ENCODE measurements at regions not wholly inside any gene's neighbourhood (a gene's known extent, or its start where the extent isn't known, plus 50 kb on each side); places are given as distances from the start of the nearest gene placed in this dataset.

DNA sequence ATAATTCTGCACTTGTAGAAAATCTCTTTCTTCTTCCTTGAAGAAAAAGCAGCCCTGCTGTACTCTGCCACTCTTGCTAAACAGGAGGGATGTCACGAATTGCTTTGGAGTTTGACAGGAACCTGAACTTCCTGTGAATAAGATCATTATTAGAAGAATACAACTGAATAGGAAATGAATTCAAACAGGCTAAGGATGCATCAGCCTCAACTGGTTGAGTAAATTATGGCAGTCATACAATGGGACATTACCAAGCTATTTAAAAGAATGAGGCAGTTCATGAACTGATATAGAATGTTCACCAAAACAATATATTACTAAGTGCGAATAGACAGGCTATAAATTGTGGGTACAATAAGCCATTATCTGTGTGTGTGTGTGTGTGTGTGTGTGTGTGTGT is 97.1 kb upstream of the DOCK1 start:
- TF ChIP-seq EZH2phosphoT487 (IDR thresholded peaks at IDR 0.05) (no peak), EZH2 (IDR thresholded peaks at IDR 0.05) (no peak), CTCF (IDR thresholded peaks at IDR 0.05) (no peak)
- H3K4me3 ChIP-seq, result no peak overlapping the region
- no peaks in the 10 kb centered on the region for H3F3A ChIP-seq (ENCODE audit: low read depth)
- Mint-ChIP-seq H3K27ac (no peak overlapping the region), H3K27me3 (ENCODE audit: insufficient read depth, low read depth) (peaks cover 2% of the 10 kb centered on the region), H3K4me1 (no peaks in the 10 kb centered on the region), H3K9me3 (no peaks in the 10 kb centered on the region), H3K4me3 (no peak overlapping the region), H3K36me3 (no peaks in the 10 kb centered on the region)
- no peaks in the 10 kb centered on the region for H3K27me3 ChIP-seq
- no peaks in the 10 kb centered on the region for H3K4me1 ChIP-seq
- no peaks in the 10 kb centered on the region for H3K9me3 ChIP-seq (ENCODE audit: low read depth)
- no peak overlapping the region for H3K27ac ChIP-seq
- no peaks in the 10 kb centered on the region for H4K20me1 ChIP-seq (ENCODE audit: low read depth)
- H3K9ac ChIP-seq, result no peak overlapping the region
- no peak for DNase-seq (ENCODE audit: low spot score)
- no peak overlapping the region for H2AFZ ChIP-seq (replicated peaks)
- H3K36me3 ChIP-seq, result no peaks in the 10 kb centered on the region
- H3K4me2 ChIP-seq, result no peak overlapping the region
- no peaks in the 10 kb centered on the region for H3K79me2 ChIP-seq (ENCODE audit: low read depth)

DNA sequence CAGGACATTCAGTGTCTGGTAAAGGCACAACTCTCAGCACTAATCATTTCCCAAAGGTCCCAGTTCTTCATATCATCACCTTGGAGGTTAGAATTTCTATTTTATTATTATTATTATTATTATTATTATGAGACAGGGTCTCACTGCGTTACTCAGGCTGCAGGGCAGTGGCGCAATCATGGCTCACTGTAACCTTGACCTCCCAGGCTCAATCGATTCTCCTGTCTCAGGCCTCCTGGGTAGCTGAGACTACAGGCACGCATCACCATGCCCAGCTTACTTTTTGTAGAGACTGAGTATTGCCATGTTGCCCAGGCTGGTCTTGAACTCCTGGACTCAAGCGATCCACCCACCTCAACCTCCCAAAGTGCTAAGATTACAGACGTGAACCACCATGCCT is 91.8 kb upstream of the DOCK1 start:
- Mint-ChIP-seq H3K4me3 (no peak overlapping the region), H3K4me1 (no peaks in the 10 kb centered on the region)
- H3K9ac ChIP-seq, result no peak overlapping the region

GRCh38 chr10:126833542-126833941 is 71.7 kb upstream of the DOCK1 start:
- H3K27me3 ChIP-seq, result no peaks in the 10 kb centered on the region
- H3K27ac ChIP-seq, result no peak overlapping the region
- H3F3A ChIP-seq (ENCODE audit: low read depth), result no peaks in the 10 kb centered on the region
- no peaks in the 10 kb centered on the region for H4K20me1 ChIP-seq (ENCODE audit: low read depth)
- no peak for DNase-seq (ENCODE audit: low spot score)
- no peaks in the 10 kb centered on the region for H3K79me2 ChIP-seq (ENCODE audit: low read depth)
- Mint-ChIP-seq H3K36me3 (no peaks in the 10 kb centered on the region), H3K27ac (no peak overlapping the region), H3K4me3 (no peak overlapping the region), H3K4me1 (no peaks in the 10 kb centered on the region), H3K27me3 (ENCODE audit: insufficient read depth, low read depth) (peaks cover 2% of the 10 kb centered on the region), H3K9me3 (no peaks in the 10 kb centered on the region)
- no peak overlapping the region for H3K9ac ChIP-seq
- no peak for TF ChIP-seq CTCF (IDR thresholded peaks at IDR 0.05)
- TF ChIP-seq EZH2 (IDR thresholded peaks at IDR 0.05), result no peak
- no peak for TF ChIP-seq EZH2phosphoT487 (IDR thresholded peaks at IDR 0.05)
- no peaks in the 10 kb centered on the region for H3K9me3 ChIP-seq (ENCODE audit: low read depth)
- no peaks in the 10 kb centered on the region for H3K4me1 ChIP-seq
- no peak overlapping the region for H3K4me2 ChIP-seq
- H3K4me3 ChIP-seq, result no peak overlapping the region
- no peaks in the 10 kb centered on the region for H3K36me3 ChIP-seq
- H2AFZ ChIP-seq (replicated peaks), result no peak overlapping the region

More for the DNA sequence above, 91.8 kb upstream of the DOCK1 start:
- TF ChIP-seq EZH2 (IDR thresholded peaks at IDR 0.05) (no peak), EZH2phosphoT487 (IDR thresholded peaks at IDR 0.05) (no peak)
- H2AFZ ChIP-seq (replicated peaks), result no peak overlapping the region
- no peaks in the 10 kb centered on the region for H4K20me1 ChIP-seq (ENCODE audit: low read depth)
- H3K27ac ChIP-seq, result no peak overlapping the region
- H3K36me3 Mint-ChIP-seq, result no peaks in the 10 kb centered on the region
- no peak overlapping the region for H3K4me3 ChIP-seq
- no peaks in the 10 kb centered on the region for H3K79me2 ChIP-seq (ENCODE audit: low read depth)
- no peak for DNase-seq (ENCODE audit: low spot score)
- no peaks in the 10 kb centered on the region for H3K27me3 Mint-ChIP-seq (ENCODE audit: insufficient read depth, low read depth)
- no peaks in the 10 kb centered on the region for H3K9me3 ChIP-seq (ENCODE audit: low read depth)
- H3K4me2 ChIP-seq, result no peak overlapping the region
- no peaks in the 10 kb centered on the region for H3K9me3 Mint-ChIP-seq
- H3K4me1 ChIP-seq, result peaks cover 4% of the 10 kb centered on the region
- H3K36me3 ChIP-seq, result no peaks in the 10 kb centered on the region
- no peak overlapping the region for H3K27ac Mint-ChIP-seq
- H3K27me3 ChIP-seq, result no peaks in the 10 kb centered on the region
- no peaks in the 10 kb centered on the region for H3F3A ChIP-seq (ENCODE audit: low read depth)

DNA sequence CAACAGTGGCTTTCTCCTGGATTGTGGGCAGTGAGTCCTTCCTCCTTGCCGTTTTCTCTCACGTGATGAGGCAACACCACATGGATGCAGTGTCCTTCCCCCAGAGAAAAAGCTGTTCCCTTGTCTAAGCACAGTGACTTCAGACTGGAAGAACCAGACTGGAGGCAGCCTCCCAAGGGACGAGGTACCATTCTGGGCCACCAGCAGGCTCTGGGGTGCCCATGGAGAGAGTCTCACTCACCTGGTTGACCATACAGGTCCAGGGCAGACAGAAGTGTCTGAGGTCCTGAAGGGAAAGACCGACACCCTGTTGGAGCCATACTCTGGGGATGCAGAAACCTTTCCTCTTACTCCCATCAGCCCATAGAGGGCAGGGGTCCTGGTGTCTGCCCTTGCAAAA is 69.2 kb upstream of the DOCK1 start:
- H3K79me2 ChIP-seq (ENCODE audit: low read depth), result no peaks in the 10 kb centered on the region
- H2AFZ ChIP-seq (replicated peaks), result no peak overlapping the region
- Mint-ChIP-seq H3K4me3 (no peak overlapping the region), H3K36me3 (no peaks in the 10 kb centered on the region), H3K4me1 (no peaks in the 10 kb centered on the region), H3K27ac (no peak overlapping the region), H3K27me3 (ENCODE audit: insufficient read depth, low read depth) (peaks cover 2% of the 10 kb centered on the region), H3K9me3 (no peaks in the 10 kb centered on the region)
- H3K9ac ChIP-seq, result no peak overlapping the region
- no peak overlapping the region for H3K4me3 ChIP-seq
- no peaks in the 10 kb centered on the region for H3F3A ChIP-seq (ENCODE audit: low read depth)
- H3K4me1 ChIP-seq, result no peaks in the 10 kb centered on the region
- TF ChIP-seq CTCF (IDR thresholded peaks at IDR 0.05) (no peak), EZH2phosphoT487 (IDR thresholded peaks at IDR 0.05) (no peak), EZH2 (IDR thresholded peaks at IDR 0.05) (no peak)
- no peak overlapping the region for H3K4me2 ChIP-seq
- no peaks in the 10 kb centered on the region for H3K27me3 ChIP-seq
- no peaks in the 10 kb centered on the region for H3K36me3 ChIP-seq
- H3K27ac ChIP-seq, result no peak overlapping the region
- no peaks in the 10 kb centered on the region for H4K20me1 ChIP-seq (ENCODE audit: low read depth)
- H3K9me3 ChIP-seq (ENCODE audit: low read depth), result no peaks in the 10 kb centered on the region
- no peak for DNase-seq (ENCODE audit: low spot score)

All from neural progenitor cell (in vitro differentiated cells).